Endodermal cell (in vitro differentiated cells): ENCODE measurements at regions not wholly inside any gene's neighbourhood (a gene's known extent, or its start where the extent isn't known, plus 50 kb on each side); places are given as distances from the start of the nearest gene placed in this dataset.

ENCODE experiments used
- DNase-seq: peaks from one replicate; pipeline ENCODE4 v3.0.0-alpha.2; 2017
- H3K27ac ChIP-seq: 2 replicates; pipeline ENCODE4 v1.5.1; 2013; ENCODE audit warnings: mild to moderate bottlenecking, low read depth, low read length, moderate library complexity
- H3K27me3 ChIP-seq: 2 replicates; pipeline ENCODE4 v1.6.1; 2013; ENCODE audit warnings: mild to moderate bottlenecking, low read length, moderate library complexity; ENCODE audit not compliant: insufficient read depth, control insufficient read depth, poor library complexity, severe bottlenecking
- H3K36me3 ChIP-seq: 2 replicates; pipeline ENCODE4 v1.7.0; 2013; ENCODE audit warnings: mild to moderate bottlenecking, low read length, moderate library complexity; ENCODE audit not compliant: control insufficient read depth, insufficient read depth
- H3K4me1 ChIP-seq: one replicate; pipeline ENCODE4 v1.7.0; 2013; ENCODE audit warnings: low read length; ENCODE audit not compliant: control insufficient read depth, insufficient read depth
- H3K4me3 ChIP-seq: 2 replicates; pipeline ENCODE4 v1.5.1; 2013; ENCODE audit warnings: mild to moderate bottlenecking, low read length, moderate library complexity
- H3K9ac ChIP-seq: 2 replicates; pipeline ENCODE4 v1.6.1; 2013; ENCODE audit warnings: mild to moderate bottlenecking, low read length, moderate library complexity; ENCODE audit not compliant: poor library complexity, severe bottlenecking; ENCODE audit errors: extremely low read depth
- H3K9me3 ChIP-seq: 2 replicates; pipeline ENCODE4 v1.6.1; 2013; ENCODE audit warnings: mild to moderate bottlenecking, low read length, moderate library complexity; ENCODE audit not compliant: control insufficient read depth
- H3K27ac Mint-ChIP-seq: 2 replicates; pipeline ENCODE4 v1.8.0; 2020; ENCODE audit warnings: mixed read lengths
- H3K27me3 Mint-ChIP-seq: 2 replicates; pipeline ENCODE4 v1.8.0; 2021; ENCODE audit warnings: mild to moderate bottlenecking, mixed read lengths; ENCODE audit not compliant: insufficient read depth
- H3K36me3 Mint-ChIP-seq: 2 replicates; pipeline ENCODE4 v1.8.0; 2020; ENCODE audit warnings: low read depth, mixed read lengths
- H3K4me1 Mint-ChIP-seq: 2 replicates; pipeline ENCODE4 v1.8.0; 2020; ENCODE audit warnings: mixed read lengths
- H3K4me3 Mint-ChIP-seq: 2 replicates; pipeline ENCODE4 v1.8.0; 2020; ENCODE audit warnings: mild to moderate bottlenecking, moderate library complexity, mixed read lengths
- H3K9me3 Mint-ChIP-seq: 2 replicates; pipeline ENCODE4 v1.8.0; 2020; ENCODE audit warnings: mild to moderate bottlenecking, mixed read lengths
- CTCF ChIP-seq: fragments of 200-600 bp; sonication (generic); conservative IDR thresholded peaks from 2 replicates; pipeline ENCODE4 v1.5.0; 2021; ENCODE audit warnings: antibody characterized with exemption, mild to moderate bottlenecking
- WGBS, 2 experiments: methylation state at CpG; one replicate each; pipeline versions ENCODE4 v1.1.5 to v1.1.7; 2013; ENCODE audit warnings: missing lambda C conversion rate in 2 of 2, mixed read lengths in 1 of 2; ENCODE audit not compliant: insufficient coverage in 1 of 2, insufficient read length in 1 of 2; 5-methylcytosine and 5-hydroxymethylcytosine counted together

- H3K36me3 Mint-ChIP-seq = no peaks in the 10 kb centered on the region
- Histone ChIP-seq H3K36me3 (no peaks in the 10 kb centered on the region), H3K27me3 (no peaks in the 10 kb centered on the region), H3K4me3 (no peak overlapping the region), H3K9me3 (no peaks in the 10 kb centered on the region), H3K9ac (no peak overlapping the region), H3K4me1 (no peaks in the 10 kb centered on the region), H3K27ac (no peak overlapping the region)
- H3K27ac Mint-ChIP-seq = no peak overlapping the region
- no peak overlapping the region for H3K4me3 Mint-ChIP-seq
- TF ChIP-seq CTCF = no peak
- peaks cover 2% of the 10 kb centered on the region for H3K9me3 Mint-ChIP-seq
- 94 to 98% methylated on average over 2 to 3 of the region's 3 CpGs for WGBS, 2 experiments
- no peak for DNase-seq
- peaks cover 12% of the 10 kb centered on the region for H3K4me1 Mint-ChIP-seq
- H3K27me3 Mint-ChIP-seq = no peaks in the 10 kb centered on the region
Measured at GRCh38 chr3:81164806-81165205, 596.6 kb downstream of the GBE1 start.

- Mint-ChIP-seq H3K27me3 (no peaks in the 10 kb centered on the region), H3K27ac (no peak overlapping the region), H3K4me3 (no peak overlapping the region), H3K4me1 (no peaks in the 10 kb centered on the region), H3K9me3 (no peaks in the 10 kb centered on the region), H3K36me3 (no peaks in the 10 kb centered on the region)
- Histone ChIP-seq H3K27ac (no peak overlapping the region), H3K27me3 (no peaks in the 10 kb centered on the region), H3K4me1 (no peaks in the 10 kb centered on the region), H3K9ac (no peak overlapping the region), H3K9me3 (no peaks in the 10 kb centered on the region), H3K36me3 (no peaks in the 10 kb centered on the region), H3K4me3 (no peak overlapping the region)
- WGBS, 2 experiments = 100% methylated on average over 1 of the region's 1 CpG; no CpG with 5 or more reads in 1 of the 2 experiments
- DNase-seq = no peak
- TF ChIP-seq CTCF = no peak
Measured at GRCh38 chr3:81161851-81162250, 599.6 kb downstream of the GBE1 start.

GRCh38 chr3:81161100-81161499 is 600.3 kb downstream of the GBE1 start:
- no peak overlapping the region for H3K27ac Mint-ChIP-seq
- no peaks in the 10 kb centered on the region for H3K27me3 ChIP-seq
- H3K4me3 ChIP-seq = no peak overlapping the region
- no peaks in the 10 kb centered on the region for H3K9me3 ChIP-seq
- H3K27me3 Mint-ChIP-seq = no peaks in the 10 kb centered on the region
- H3K4me3 Mint-ChIP-seq = no peak overlapping the region
- 91 to 97% methylated on average over 4 of the region's 4 CpGs for WGBS, 2 experiments
- H3K27ac ChIP-seq = no peak overlapping the region
- no peak for TF ChIP-seq CTCF
- H3K9me3 Mint-ChIP-seq = no peaks in the 10 kb centered on the region
- H3K36me3 ChIP-seq = no peaks in the 10 kb centered on the region
- H3K4me1 ChIP-seq = no peaks in the 10 kb centered on the region
- DNase-seq = no peak
- H3K9ac ChIP-seq = no peak overlapping the region
- no peaks in the 10 kb centered on the region for H3K36me3 Mint-ChIP-seq
- no peaks in the 10 kb centered on the region for H3K4me1 Mint-ChIP-seq
